IMR-90 (cell line): ENCODE measurements at regions not wholly inside any gene's neighbourhood (a gene's known extent, or its start where the extent isn't known, plus 50 kb on each side); places are given as distances from the start of the nearest gene placed in this dataset.

Experiments used
- POLR2A ChIP-seq: IDR thresholded peaks from 2 replicates; pipeline ENCODE4 v1.6.1; 2012; ENCODE audit warnings: mild to moderate bottlenecking, low read depth, low read length
- TF ChIP-seq, protein P1 (sequence below): conservative IDR thresholded peaks from 2 replicates; pipeline ENCODE4 v1.5.1; 2012; ENCODE audit warnings: mild to moderate bottlenecking, low read depth, low read length, improper control_type of control experiment

DNA sequence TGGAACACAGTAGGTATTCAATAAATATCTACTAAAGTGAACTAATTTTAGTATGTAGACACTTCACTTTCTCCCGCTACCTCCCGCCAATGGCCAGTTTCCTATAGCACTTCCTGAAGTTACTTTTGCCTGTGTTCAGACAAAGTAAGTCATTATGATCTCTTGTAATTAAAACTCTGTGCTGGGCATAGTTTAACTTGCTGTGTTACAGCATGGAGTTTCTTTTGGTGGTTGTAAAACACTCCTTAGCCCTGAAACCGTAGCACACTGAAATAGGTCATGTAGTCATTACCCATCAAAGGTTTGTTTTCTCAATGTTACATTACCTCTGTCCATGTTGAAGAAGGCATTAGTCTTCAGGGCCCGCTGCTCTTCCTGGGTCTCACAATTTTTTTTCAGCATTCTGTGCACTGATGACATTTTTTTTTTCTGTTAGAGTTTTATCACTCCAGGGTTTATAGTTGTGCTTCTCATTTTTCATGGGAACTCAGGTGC, 54.0 kb upstream of the CENPW start:
- TF ChIP-seq, protein P1, sequence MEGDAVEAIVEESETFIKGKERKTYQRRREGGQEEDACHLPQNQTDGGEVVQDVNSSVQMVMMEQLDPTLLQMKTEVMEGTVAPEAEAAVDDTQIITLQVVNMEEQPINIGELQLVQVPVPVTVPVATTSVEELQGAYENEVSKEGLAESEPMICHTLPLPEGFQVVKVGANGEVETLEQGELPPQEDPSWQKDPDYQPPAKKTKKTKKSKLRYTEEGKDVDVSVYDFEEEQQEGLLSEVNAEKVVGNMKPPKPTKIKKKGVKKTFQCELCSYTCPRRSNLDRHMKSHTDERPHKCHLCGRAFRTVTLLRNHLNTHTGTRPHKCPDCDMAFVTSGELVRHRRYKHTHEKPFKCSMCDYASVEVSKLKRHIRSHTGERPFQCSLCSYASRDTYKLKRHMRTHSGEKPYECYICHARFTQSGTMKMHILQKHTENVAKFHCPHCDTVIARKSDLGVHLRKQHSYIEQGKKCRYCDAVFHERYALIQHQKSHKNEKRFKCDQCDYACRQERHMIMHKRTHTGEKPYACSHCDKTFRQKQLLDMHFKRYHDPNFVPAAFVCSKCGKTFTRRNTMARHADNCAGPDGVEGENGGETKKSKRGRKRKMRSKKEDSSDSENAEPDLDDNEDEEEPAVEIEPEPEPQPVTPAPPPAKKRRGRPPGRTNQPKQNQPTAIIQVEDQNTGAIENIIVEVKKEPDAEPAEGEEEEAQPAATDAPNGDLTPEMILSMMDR = no peak
- TF ChIP-seq POLR2A = no peak
